ACC112 (cell line): ENCODE measurements at regions not wholly inside any gene's neighbourhood (a gene's known extent, or its start where the extent isn't known, plus 50 kb on each side); places are given as distances from the start of the nearest gene placed in this dataset.

Experiments
- H2AFZ ChIP-seq: fragments of 200-600 bp; sonication (generic); one replicate; pipeline ENCODE4 v1.6.0; 2017; ENCODE audit warnings: antibody characterized with exemption, low read length; ENCODE audit not compliant: unreplicated experiment
- H3K27ac ChIP-seq: fragments of 200-600 bp; sonication (generic); 2 replicates; pipeline ENCODE4 v1.5.1; 2014; ENCODE audit warnings: low read depth, mild to moderate bottlenecking, antibody characterized with exemption, low read length, moderate library complexity
- H3K27me3 ChIP-seq: fragments of 200-600 bp; sonication (generic); 2 replicates; pipeline ENCODE4 v1.6.1; 2014; ENCODE audit warnings: mild to moderate bottlenecking, antibody characterized with exemption, low read length, moderate library complexity, mixed read lengths; ENCODE audit not compliant: insufficient read depth
- H3K36me3 ChIP-seq: fragments of 200-600 bp; sonication (generic); 2 replicates; pipeline ENCODE4 v1.6.1; 2016; ENCODE audit warnings: mild to moderate bottlenecking, antibody characterized with exemption, low read length, moderate library complexity, mixed read lengths; ENCODE audit not compliant: insufficient read depth
- H3K4me1 ChIP-seq: fragments of 200-600 bp; sonication (generic); one replicate; pipeline ENCODE4 v1.6.1; 2016; ENCODE audit warnings: low read length, mixed read lengths; ENCODE audit not compliant: insufficient read depth, unreplicated experiment, control insufficient read depth
- H3K4me3 ChIP-seq: fragments of 200-600 bp; sonication (generic); 2 replicates; pipeline ENCODE4 v1.5.1; 2014; ENCODE audit warnings: mild to moderate bottlenecking, low read depth, low read length
- H3K79me2 ChIP-seq: fragments of 200-600 bp; sonication (generic); one replicate; pipeline ENCODE4 v1.6.0; 2016; ENCODE audit warnings: low read length; ENCODE audit not compliant: control insufficient read depth, unreplicated experiment, insufficient read depth

- H3K4me1 ChIP-seq = no peaks in the 10 kb centered on the region
- H3K36me3 ChIP-seq = no peaks in the 10 kb centered on the region
- no peak overlapping the region for H3K4me3 ChIP-seq
- no peak overlapping the region for H3K27ac ChIP-seq
- H3K79me2 ChIP-seq = no peaks in the 10 kb centered on the region
- H2AFZ ChIP-seq = no peak overlapping the region
- H3K27me3 ChIP-seq = peaks cover 64% of the 10 kb centered on the region
Observed at GRCh38 chr7:142337054-142338001, 79.5 kb upstream of the PRSS58 start.

- Histone ChIP-seq H3K27me3 (peaks cover 69% of the 10 kb centered on the region), H3K36me3 (no peaks in the 10 kb centered on the region), H3K27ac (no peak overlapping the region), H3K4me3 (no peak overlapping the region), H2AFZ (no peak overlapping the region), H3K79me2 (no peaks in the 10 kb centered on the region), H3K4me1 (no peaks in the 10 kb centered on the region)
Observed at GRCh38 chr7:142334806-142335205, 76.9 kb upstream of the PRSS58 start.

- Histone ChIP-seq H3K79me2 (no peaks in the 10 kb centered on the region), H3K27ac (no peak overlapping the region), H3K36me3 (no peaks in the 10 kb centered on the region), H3K27me3 (peaks cover 72% of the 10 kb centered on the region), H3K4me1 (no peaks in the 10 kb centered on the region), H2AFZ (no peak overlapping the region), H3K4me3 (no peak overlapping the region)
Observed at GRCh38 chr7:142334236-142334635, 76.4 kb upstream of the PRSS58 start.

GRCh38 chr7:142332421-142332820 lies 74.6 kb upstream of the PRSS58 start:
- Histone ChIP-seq H3K27ac (no peak overlapping the region), H3K79me2 (no peaks in the 10 kb centered on the region), H3K4me3 (no peak overlapping the region), H2AFZ (no peak overlapping the region), H3K36me3 (no peaks in the 10 kb centered on the region), H3K4me1 (no peaks in the 10 kb centered on the region), H3K27me3 (peaks cover 68% of the 10 kb centered on the region)

- Histone ChIP-seq H3K36me3 (no peaks in the 10 kb centered on the region), H3K27me3 (peaks cover 63% of the 10 kb centered on the region), H3K4me1 (no peaks in the 10 kb centered on the region), H2AFZ (no peak overlapping the region), H3K79me2 (no peaks in the 10 kb centered on the region), H3K4me3 (no peak overlapping the region), H3K27ac (no peak overlapping the region)
Observed at GRCh38 chr7:142331941-142332340, 74.1 kb upstream of the PRSS58 start.

- Histone ChIP-seq H3K4me3 (no peak overlapping the region), H2AFZ (no peak overlapping the region), H3K79me2 (no peaks in the 10 kb centered on the region), H3K36me3 (no peaks in the 10 kb centered on the region), H3K4me1 (peaks cover 4% of the 10 kb centered on the region), H3K27me3 (peaks cover 36% of the 10 kb centered on the region), H3K27ac (no peak overlapping the region)
Observed at GRCh38 chr7:142329062-142329790, 71.4 kb upstream of the PRSS58 start.

GRCh38 chr7:142328551-142328950 lies 70.7 kb upstream of the PRSS58 start:
- no peak overlapping the region for H3K4me3 ChIP-seq
- peaks cover 31% of the 10 kb centered on the region for H3K27me3 ChIP-seq
- H2AFZ ChIP-seq = no peak overlapping the region
- H3K79me2 ChIP-seq = no peaks in the 10 kb centered on the region
- H3K4me1 ChIP-seq = peaks cover 4% of the 10 kb centered on the region
- no peak overlapping the region for H3K27ac ChIP-seq
- H3K36me3 ChIP-seq = no peaks in the 10 kb centered on the region

GRCh38 chr7:142327628-142328405 lies 70.0 kb upstream of the PRSS58 start:
- Histone ChIP-seq H3K27ac (no peak overlapping the region), H3K4me1 (peaks cover 4% of the 10 kb centered on the region), H2AFZ (no peak overlapping the region), H3K36me3 (no peaks in the 10 kb centered on the region), H3K79me2 (no peaks in the 10 kb centered on the region), H3K4me3 (no peak overlapping the region), H3K27me3 (peaks cover 24% of the 10 kb centered on the region)

- H2AFZ ChIP-seq = no peak overlapping the region
- H3K79me2 ChIP-seq = no peaks in the 10 kb centered on the region
- no peak overlapping the region for H3K27ac ChIP-seq
- peaks cover 17% of the 10 kb centered on the region for H3K27me3 ChIP-seq
- H3K4me3 ChIP-seq = no peak overlapping the region
- no peaks in the 10 kb centered on the region for H3K36me3 ChIP-seq
- peaks cover 4% of the 10 kb centered on the region for H3K4me1 ChIP-seq
Observed at GRCh38 chr7:142323706-142324105, 65.8 kb upstream of the PRSS58 start.

GRCh38 chr7:142321391-142321790 lies 63.5 kb upstream of the PRSS58 start:
- H3K27me3 ChIP-seq = peaks cover 36% of the 10 kb centered on the region
- no peak overlapping the region for H3K27ac ChIP-seq
- no peak overlapping the region for H2AFZ ChIP-seq

More at GRCh38 chr7:142321391-142321790, 63.5 kb upstream of the PRSS58 start:
- Histone ChIP-seq H3K79me2 (no peaks in the 10 kb centered on the region), H3K4me3 (no peak overlapping the region), H3K4me1 (peaks cover under 1% of the 10 kb centered on the region), H3K36me3 (no peaks in the 10 kb centered on the region)
